H1 (cell line): ENCODE measurements at regions not wholly inside any gene's neighbourhood (a gene's known extent, or its start where the extent isn't known, plus 50 kb on each side); places are given as distances from the start of the nearest gene placed in this dataset.

Source experiments
- CBX8 ChIP-seq: fragments of 300-800, 300-1000 bp; sonication (generic); IDR thresholded peaks from 2 replicates; pipeline ENCODE4 v1.7.1; 2016; ENCODE audit warnings: low read depth, low read length, borderline replicate concordance
- CTBP2 ChIP-seq: IDR thresholded peaks from 2 replicates; pipeline ENCODE4 v1.7.0; 2011; ENCODE audit warnings: borderline replicate concordance, mild to moderate bottlenecking, moderate library complexity, mixed read lengths, low read length; ENCODE audit not compliant: insufficient read depth, insufficient read length
- GTF2F1 ChIP-seq: IDR thresholded peaks from 2 replicates; pipeline ENCODE4 v1.6.1; 2012; ENCODE audit warnings: low read depth, low read length, improper control_type of control experiment, borderline replicate concordance
- PHF8 ChIP-seq: fragments of 200-600 bp; sonication (generic); conservative IDR thresholded peaks from 2 replicates; pipeline ENCODE4 v1.7.1; 2012; ENCODE audit warnings: low read depth, mild to moderate bottlenecking, inconsistent platforms, low read length, moderate library complexity
- RNF2 ChIP-seq: fragments of 200-900, 300-1000 bp; sonication (generic); IDR thresholded peaks from 2 replicates; pipeline ENCODE4 v1.7.1; 2016; ENCODE audit warnings: borderline replicate concordance, low read depth, mild to moderate bottlenecking, antibody characterized with exemption, low read length; ENCODE audit not compliant: poor library complexity, severe bottlenecking; ENCODE audit errors: missing control alignments
- TCF12 ChIP-seq: IDR thresholded peaks from 2 replicates; pipeline ENCODE4 v1.6.1; 2011; ENCODE audit warnings: low read depth, mild to moderate bottlenecking, low read length
- TF ChIP-seq, protein P1 (sequence below): fragments of 300-600 bp; sonication (generic); IDR thresholded peaks from 2 replicates; pipeline ENCODE4 v1.7.1; 2012; ENCODE audit warnings: low read length, moderate library complexity, mild to moderate bottlenecking, inconsistent platforms; ENCODE audit not compliant: insufficient replicate concordance
- TF ChIP-seq, protein P2 (sequence below), 3 experiments: IDR thresholded peaks; 1 replicate in 2 of 3; 2 replicates in 1 of 3; pipeline versions ENCODE4 v1.5.1 to v1.6.1; 2011; ENCODE audit warnings: low read length in 3 of 3, mild to moderate bottlenecking in 3 of 3, inconsistent platforms in 2 of 3, low read depth in 1 of 3, moderate library complexity in 1 of 3; ENCODE audit not compliant: insufficient read depth in 1 of 3; ENCODE audit errors: control extremely low read depth in 1 of 3

DNA sequence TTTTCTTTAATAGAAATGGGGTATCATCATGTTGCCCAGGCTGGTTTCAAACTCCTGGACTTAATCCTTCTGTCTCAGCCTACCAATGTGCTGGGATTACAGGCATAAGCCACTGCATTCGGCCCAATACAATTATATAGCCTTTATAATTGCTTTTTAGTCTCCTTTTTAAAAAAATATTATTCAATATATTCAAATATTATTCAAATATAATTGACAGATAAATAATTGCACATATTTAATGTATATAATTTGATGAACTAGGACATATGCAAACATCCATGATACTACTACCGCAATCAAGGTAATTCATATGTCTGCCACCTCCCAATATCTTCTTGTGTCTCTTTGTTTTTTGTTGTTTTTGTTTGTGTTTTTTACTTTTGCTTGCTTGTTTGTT is 894.2 kb upstream of the PTPRD start (continued):
- TF ChIP-seq, protein P1, sequence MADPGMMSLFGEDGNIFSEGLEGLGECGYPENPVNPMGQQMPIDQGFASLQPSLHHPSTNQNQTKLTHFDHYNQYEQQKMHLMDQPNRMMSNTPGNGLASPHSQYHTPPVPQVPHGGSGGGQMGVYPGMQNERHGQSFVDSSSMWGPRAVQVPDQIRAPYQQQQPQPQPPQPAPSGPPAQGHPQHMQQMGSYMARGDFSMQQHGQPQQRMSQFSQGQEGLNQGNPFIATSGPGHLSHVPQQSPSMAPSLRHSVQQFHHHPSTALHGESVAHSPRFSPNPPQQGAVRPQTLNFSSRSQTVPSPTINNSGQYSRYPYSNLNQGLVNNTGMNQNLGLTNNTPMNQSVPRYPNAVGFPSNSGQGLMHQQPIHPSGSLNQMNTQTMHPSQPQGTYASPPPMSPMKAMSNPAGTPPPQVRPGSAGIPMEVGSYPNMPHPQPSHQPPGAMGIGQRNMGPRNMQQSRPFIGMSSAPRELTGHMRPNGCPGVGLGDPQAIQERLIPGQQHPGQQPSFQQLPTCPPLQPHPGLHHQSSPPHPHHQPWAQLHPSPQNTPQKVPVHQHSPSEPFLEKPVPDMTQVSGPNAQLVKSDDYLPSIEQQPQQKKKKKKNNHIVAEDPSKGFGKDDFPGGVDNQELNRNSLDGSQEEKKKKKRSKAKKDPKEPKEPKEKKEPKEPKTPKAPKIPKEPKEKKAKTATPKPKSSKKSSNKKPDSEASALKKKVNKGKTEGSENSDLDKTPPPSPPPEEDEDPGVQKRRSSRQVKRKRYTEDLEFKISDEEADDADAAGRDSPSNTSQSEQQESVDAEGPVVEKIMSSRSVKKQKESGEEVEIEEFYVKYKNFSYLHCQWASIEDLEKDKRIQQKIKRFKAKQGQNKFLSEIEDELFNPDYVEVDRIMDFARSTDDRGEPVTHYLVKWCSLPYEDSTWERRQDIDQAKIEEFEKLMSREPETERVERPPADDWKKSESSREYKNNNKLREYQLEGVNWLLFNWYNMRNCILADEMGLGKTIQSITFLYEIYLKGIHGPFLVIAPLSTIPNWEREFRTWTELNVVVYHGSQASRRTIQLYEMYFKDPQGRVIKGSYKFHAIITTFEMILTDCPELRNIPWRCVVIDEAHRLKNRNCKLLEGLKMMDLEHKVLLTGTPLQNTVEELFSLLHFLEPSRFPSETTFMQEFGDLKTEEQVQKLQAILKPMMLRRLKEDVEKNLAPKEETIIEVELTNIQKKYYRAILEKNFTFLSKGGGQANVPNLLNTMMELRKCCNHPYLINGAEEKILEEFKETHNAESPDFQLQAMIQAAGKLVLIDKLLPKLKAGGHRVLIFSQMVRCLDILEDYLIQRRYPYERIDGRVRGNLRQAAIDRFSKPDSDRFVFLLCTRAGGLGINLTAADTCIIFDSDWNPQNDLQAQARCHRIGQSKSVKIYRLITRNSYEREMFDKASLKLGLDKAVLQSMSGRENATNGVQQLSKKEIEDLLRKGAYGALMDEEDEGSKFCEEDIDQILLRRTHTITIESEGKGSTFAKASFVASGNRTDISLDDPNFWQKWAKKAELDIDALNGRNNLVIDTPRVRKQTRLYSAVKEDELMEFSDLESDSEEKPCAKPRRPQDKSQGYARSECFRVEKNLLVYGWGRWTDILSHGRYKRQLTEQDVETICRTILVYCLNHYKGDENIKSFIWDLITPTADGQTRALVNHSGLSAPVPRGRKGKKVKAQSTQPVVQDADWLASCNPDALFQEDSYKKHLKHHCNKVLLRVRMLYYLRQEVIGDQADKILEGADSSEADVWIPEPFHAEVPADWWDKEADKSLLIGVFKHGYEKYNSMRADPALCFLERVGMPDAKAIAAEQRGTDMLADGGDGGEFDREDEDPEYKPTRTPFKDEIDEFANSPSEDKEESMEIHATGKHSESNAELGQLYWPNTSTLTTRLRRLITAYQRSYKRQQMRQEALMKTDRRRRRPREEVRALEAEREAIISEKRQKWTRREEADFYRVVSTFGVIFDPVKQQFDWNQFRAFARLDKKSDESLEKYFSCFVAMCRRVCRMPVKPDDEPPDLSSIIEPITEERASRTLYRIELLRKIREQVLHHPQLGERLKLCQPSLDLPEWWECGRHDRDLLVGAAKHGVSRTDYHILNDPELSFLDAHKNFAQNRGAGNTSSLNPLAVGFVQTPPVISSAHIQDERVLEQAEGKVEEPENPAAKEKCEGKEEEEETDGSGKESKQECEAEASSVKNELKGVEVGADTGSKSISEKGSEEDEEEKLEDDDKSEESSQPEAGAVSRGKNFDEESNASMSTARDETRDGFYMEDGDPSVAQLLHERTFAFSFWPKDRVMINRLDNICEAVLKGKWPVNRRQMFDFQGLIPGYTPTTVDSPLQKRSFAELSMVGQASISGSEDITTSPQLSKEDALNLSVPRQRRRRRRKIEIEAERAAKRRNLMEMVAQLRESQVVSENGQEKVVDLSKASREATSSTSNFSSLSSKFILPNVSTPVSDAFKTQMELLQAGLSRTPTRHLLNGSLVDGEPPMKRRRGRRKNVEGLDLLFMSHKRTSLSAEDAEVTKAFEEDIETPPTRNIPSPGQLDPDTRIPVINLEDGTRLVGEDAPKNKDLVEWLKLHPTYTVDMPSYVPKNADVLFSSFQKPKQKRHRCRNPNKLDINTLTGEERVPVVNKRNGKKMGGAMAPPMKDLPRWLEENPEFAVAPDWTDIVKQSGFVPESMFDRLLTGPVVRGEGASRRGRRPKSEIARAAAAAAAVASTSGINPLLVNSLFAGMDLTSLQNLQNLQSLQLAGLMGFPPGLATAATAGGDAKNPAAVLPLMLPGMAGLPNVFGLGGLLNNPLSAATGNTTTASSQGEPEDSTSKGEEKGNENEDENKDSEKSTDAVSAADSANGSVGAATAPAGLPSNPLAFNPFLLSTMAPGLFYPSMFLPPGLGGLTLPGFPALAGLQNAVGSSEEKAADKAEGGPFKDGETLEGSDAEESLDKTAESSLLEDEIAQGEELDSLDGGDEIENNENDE = no peak
- TF ChIP-seq TCF12 = no peak
- TF ChIP-seq, protein P2, sequence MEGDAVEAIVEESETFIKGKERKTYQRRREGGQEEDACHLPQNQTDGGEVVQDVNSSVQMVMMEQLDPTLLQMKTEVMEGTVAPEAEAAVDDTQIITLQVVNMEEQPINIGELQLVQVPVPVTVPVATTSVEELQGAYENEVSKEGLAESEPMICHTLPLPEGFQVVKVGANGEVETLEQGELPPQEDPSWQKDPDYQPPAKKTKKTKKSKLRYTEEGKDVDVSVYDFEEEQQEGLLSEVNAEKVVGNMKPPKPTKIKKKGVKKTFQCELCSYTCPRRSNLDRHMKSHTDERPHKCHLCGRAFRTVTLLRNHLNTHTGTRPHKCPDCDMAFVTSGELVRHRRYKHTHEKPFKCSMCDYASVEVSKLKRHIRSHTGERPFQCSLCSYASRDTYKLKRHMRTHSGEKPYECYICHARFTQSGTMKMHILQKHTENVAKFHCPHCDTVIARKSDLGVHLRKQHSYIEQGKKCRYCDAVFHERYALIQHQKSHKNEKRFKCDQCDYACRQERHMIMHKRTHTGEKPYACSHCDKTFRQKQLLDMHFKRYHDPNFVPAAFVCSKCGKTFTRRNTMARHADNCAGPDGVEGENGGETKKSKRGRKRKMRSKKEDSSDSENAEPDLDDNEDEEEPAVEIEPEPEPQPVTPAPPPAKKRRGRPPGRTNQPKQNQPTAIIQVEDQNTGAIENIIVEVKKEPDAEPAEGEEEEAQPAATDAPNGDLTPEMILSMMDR (IDR thresholded peaks at IDR 0.05; ENCODE audit: control extremely low read depth in 1 of 3, insufficient read depth in 1 of 3, low read depth in 1 of 3, low read length in 3 of 3) = no peak
- no peak for TF ChIP-seq GTF2F1
- no peak for TF ChIP-seq CBX8
- TF ChIP-seq PHF8 = no peak
- TF ChIP-seq RNF2 = no peak
- TF ChIP-seq CTBP2 = no peak
